MCF 10A (cell line): ENCODE measurements at regions not wholly inside any gene's neighbourhood (a gene's known extent, or its start where the extent isn't known, plus 50 kb on each side); places are given as distances from the start of the nearest gene placed in this dataset.

ENCODE experiments used
- BruUV-seq: library from RNA; stranded (reverse); fragments of 400-500 nt; replicated peaks from 2 replicates; lab custom pipeline; 2021; lab: Mats Ljungman, UMichigan
- CTCF ChIA-PET: fragments of 300-600 bp; sonication (Branson Sonifier 250); formaldehyde crosslinking; extraction: SDS; loops from one replicate; lab custom pipeline; 2021; ENCODE audit warnings: antibody characterized with exemption, inconsistent platforms; lab: Yijun Ruan, JAX
- POLR2A ChIA-PET: fragments of 300-600, 350-650 bp; sonication (Branson Sonifier 250); formaldehyde crosslinking; extraction: SDS; loops from one replicate; lab custom pipeline; 2020; ENCODE audit warnings: antibody characterized with exemption, inconsistent platforms; lab: Yijun Ruan, JAX
- DNase-seq: peaks from one replicate; pipeline ENCODE4 v3.0.0-alpha.2; 2018; ENCODE audit not compliant: unreplicated experiment
- H3K27ac Mint-ChIP-seq: one replicate; pipeline ENCODE4 v1.8.0; 2022; ENCODE audit warnings: mild to moderate bottlenecking, low read depth, mixed read lengths; ENCODE audit not compliant: unreplicated experiment
- H3K27me3 Mint-ChIP-seq: one replicate; pipeline ENCODE4 v1.8.0; 2022; ENCODE audit warnings: mixed read lengths; ENCODE audit not compliant: insufficient read depth, unreplicated experiment
- H3K36me3 Mint-ChIP-seq: one replicate; pipeline ENCODE4 v1.8.0; 2022; ENCODE audit warnings: mild to moderate bottlenecking, moderate library complexity, mixed read lengths; ENCODE audit not compliant: insufficient read depth, unreplicated experiment
- H3K4me1 Mint-ChIP-seq: one replicate; pipeline ENCODE4 v1.8.0; 2022; ENCODE audit warnings: mixed read lengths; ENCODE audit not compliant: insufficient read depth, unreplicated experiment
- H3K4me3 Mint-ChIP-seq: one replicate; pipeline ENCODE4 v1.8.0; 2022; ENCODE audit warnings: mild to moderate bottlenecking, moderate library complexity, mixed read lengths; ENCODE audit not compliant: unreplicated experiment
- H3K9me3 Mint-ChIP-seq: one replicate; pipeline ENCODE4 v1.8.0; 2022; ENCODE audit warnings: mixed read lengths; ENCODE audit not compliant: unreplicated experiment
- CTCF ChIP-seq: fragments of 200-600 bp; IDR thresholded peaks from one replicate; pipeline ENCODE4 v1.8.0; 2022; ENCODE audit warnings: antibody characterized with exemption, mild to moderate bottlenecking; ENCODE audit not compliant: unreplicated experiment
- intact Hi-C: fragments of 100-400 bp; cut with micrococcal nuclease; formaldehyde crosslinking; loops from 2 replicates; pipeline ENCODE4 v1.14.1; 2022

GRCh38 chr4:15240764-15241163 lies 187.1 kb upstream of the C1QTNF7 start:
- Mint-ChIP-seq H3K9me3 (no peaks in the 10 kb centered on the region), H3K27me3 (no peaks in the 10 kb centered on the region), H3K27ac (no peak overlapping the region), H3K4me1 (peaks cover 16% of the 10 kb centered on the region), H3K4me3 (no peak overlapping the region), H3K36me3 (no peaks in the 10 kb centered on the region)
- intact Hi-C loops: no loop called here
- ChIA-PET POLR2A (interaction anchor here (0.7 kb wide), 1 partner anchor 216 kb away, joined by 3 read pairs; no protein-coding TSS in a partner anchor), CTCF (no interaction called here)
- no peak for DNase-seq
- TF ChIP-seq CTCF: no peak
- no TSS peak for BruUV-seq

GRCh38 chr4:15242021-15242420 lies 185.8 kb upstream of the C1QTNF7 start:
- no peaks in the 10 kb centered on the region for H3K36me3 Mint-ChIP-seq
- POLR2A ChIA-PET: interaction anchor here (0.9 kb wide), 2 partner anchors 12 to 215 kb away, joined by 3 to 4 read pairs; no protein-coding TSS in a partner anchor

GRCh38 chr4:15244354-15244753 lies 183.5 kb upstream of the C1QTNF7 start:
- Mint-ChIP-seq H3K4me1 (peaks cover 8% of the 10 kb centered on the region), H3K36me3 (no peaks in the 10 kb centered on the region), H3K27me3 (no peaks in the 10 kb centered on the region), H3K4me3 (no peak overlapping the region), H3K9me3 (no peaks in the 10 kb centered on the region), H3K27ac (no peak overlapping the region)
- no peak for TF ChIP-seq CTCF
- peak; percentile 73 for DNase-seq
- intact Hi-C loops: no loop called here
- POLR2A ChIA-PET: no interaction called here
- CTCF ChIA-PET: interaction anchor here (1.2 to 3.1 kb wide), 2 partner anchors 11 to 213 kb away, joined by 3 to 14 read pairs; no protein-coding TSS in a partner anchor
- no TSS peak for BruUV-seq

More at GRCh38 chr4:15242021-15242420, 185.8 kb upstream of the C1QTNF7 start:
- intact Hi-C loops: no loop called here
- CTCF ChIA-PET: interaction anchor here (1.5 kb wide), 1 partner anchor 215 kb away, joined by 10 read pairs; no protein-coding TSS in a partner anchor
- H3K4me3 Mint-ChIP-seq: no peak overlapping the region
- no peaks in the 10 kb centered on the region for H3K9me3 Mint-ChIP-seq
- BruUV-seq: no TSS peak
- no peaks in the 10 kb centered on the region for H3K27me3 Mint-ChIP-seq
- no peak for TF ChIP-seq CTCF
- no peak overlapping the region for H3K27ac Mint-ChIP-seq
- H3K4me1 Mint-ChIP-seq: peaks cover 16% of the 10 kb centered on the region
- DNase-seq: no peak

- ChIA-PET CTCF (interaction anchor here (0.6 to 3.1 kb wide), 3 partner anchors 12 to 231 kb away, joined by 3 to 14 read pairs (median 3); no protein-coding TSS in a partner anchor), POLR2A (no interaction called here)
- H3K27ac Mint-ChIP-seq: no peak overlapping the region
These were observed 182.8 kb upstream of the C1QTNF7 start for GRCh38 chr4:15245006-15245530.

More at GRCh38 chr4:15245006-15245530, 182.8 kb upstream of the C1QTNF7 start:
- intact Hi-C loops: no loop called here
- DNase-seq: no peak
- no peak for TF ChIP-seq CTCF
- no peaks in the 10 kb centered on the region for H3K36me3 Mint-ChIP-seq
- no peaks in the 10 kb centered on the region for H3K27me3 Mint-ChIP-seq
- H3K4me1 Mint-ChIP-seq: peaks cover 8% of the 10 kb centered on the region
- BruUV-seq: no TSS peak
- H3K4me3 Mint-ChIP-seq: no peak overlapping the region
- H3K9me3 Mint-ChIP-seq: no peaks in the 10 kb centered on the region
